HG03575 (cell line): ENCODE measurements at regions not wholly inside any gene's neighbourhood (a gene's known extent, or its start where the extent isn't known, plus 50 kb on each side); places are given as distances from the start of the nearest gene placed in this dataset.
"Not testable (repeated sequence)": the region's sequence is repeated elsewhere in the genome, so short reads cannot be mapped to it uniquely, and the experiment has no call there.

Experiments used
- ATAC-seq: cut with Tn5 transposase; IDR thresholded peaks from one replicate; pipeline ENCODE4 v1.9.1; 2021; ENCODE audit not compliant: unreplicated experiment, insufficient number of reproducible peaks, low FRiP score; ENCODE audit errors: extremely low read depth

DNA sequence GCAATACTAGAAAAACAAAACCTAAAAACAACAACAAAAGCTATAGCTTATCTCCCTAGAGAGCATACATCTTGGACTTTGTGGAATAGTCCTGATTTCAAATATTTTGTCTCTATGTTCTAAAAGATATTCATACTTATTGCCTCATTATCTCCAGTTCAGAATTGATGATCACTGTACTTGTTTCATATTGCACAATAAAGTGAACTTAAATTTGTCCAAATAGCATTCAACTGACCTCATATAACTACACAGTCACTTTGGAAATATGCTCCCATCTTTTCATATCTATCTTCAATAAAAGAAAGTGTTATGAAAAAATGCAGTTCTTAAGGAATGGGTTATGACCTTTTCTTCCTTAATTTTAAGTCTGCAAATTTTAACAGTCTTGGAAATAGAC is 228.6 kb upstream of the CMC1 start:
- ATAC-seq = no peak

DNA sequence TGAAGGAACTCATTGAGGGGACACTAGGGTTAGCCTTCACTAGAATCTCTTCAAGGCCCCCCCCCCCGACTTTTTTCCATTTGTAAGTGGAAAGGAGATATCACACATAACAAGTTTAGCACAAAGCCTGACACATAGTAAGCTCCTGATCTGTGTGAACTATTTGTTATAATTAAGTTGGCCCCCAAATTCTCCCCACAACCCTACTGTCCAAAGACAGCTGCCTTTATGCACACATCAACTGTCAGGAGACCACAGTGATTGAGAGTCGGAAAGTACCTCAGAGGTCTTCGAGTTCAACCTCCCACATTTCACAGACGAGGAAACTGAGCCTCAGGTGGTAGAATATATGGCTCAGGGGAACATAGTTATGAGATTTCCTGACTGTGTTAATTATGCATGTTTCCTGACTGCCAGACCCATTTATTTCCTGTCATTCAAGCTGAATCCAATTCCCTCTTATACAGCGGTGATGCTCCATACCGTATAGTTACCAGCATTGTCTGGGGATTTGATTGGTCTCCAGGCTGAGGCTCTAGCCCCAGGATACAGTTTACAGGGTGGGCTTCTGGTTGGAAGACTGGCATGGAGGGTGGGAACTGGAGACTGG is 227.4 kb upstream of the CMC1 start:
- ATAC-seq = no peak

GRCh38 chr3:28018925-28019718 is 222.3 kb upstream of the CMC1 start:
- no peak for ATAC-seq

GRCh38 chr3:28019740-28020139 is 221.7 kb upstream of the CMC1 start:
- ATAC-seq = no peak

- ATAC-seq = no peak
These were observed 218.5 kb upstream of the CMC1 start for GRCh38 chr3:28022916-28023315.

GRCh38 chr3:28028554-28028953 is 212.9 kb upstream of the CMC1 start:
- no peak for ATAC-seq

- ATAC-seq = no peak
These were observed 208.2 kb upstream of the CMC1 start for GRCh38 chr3:28033059-28033784.

GRCh38 chr3:28036599-28037575 is 204.5 kb upstream of the CMC1 start:
- no peak for ATAC-seq

- ATAC-seq = no peak
These were observed 202.2 kb upstream of the CMC1 start for GRCh38 chr3:28039234-28039633.

DNA sequence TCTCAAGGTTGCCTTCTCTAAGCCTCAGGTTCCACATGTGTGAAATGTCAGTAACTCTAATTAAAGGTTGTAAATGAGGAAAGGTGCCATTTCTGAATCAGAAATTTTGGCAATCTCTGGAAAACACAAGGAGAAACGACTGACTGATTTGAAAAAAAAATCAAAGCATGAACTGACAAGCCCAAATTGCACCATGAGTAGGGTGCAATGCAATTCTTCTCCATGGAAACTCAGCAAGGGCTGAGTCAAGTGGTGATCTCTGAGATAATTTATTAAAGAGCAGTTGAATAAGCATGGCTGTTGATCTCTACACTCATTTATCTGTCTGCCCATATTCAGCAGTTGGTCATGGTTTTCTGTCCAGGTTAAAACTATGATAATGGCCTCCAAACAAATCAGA is 201.6 kb upstream of the CMC1 start:
- ATAC-seq = no peak

DNA sequence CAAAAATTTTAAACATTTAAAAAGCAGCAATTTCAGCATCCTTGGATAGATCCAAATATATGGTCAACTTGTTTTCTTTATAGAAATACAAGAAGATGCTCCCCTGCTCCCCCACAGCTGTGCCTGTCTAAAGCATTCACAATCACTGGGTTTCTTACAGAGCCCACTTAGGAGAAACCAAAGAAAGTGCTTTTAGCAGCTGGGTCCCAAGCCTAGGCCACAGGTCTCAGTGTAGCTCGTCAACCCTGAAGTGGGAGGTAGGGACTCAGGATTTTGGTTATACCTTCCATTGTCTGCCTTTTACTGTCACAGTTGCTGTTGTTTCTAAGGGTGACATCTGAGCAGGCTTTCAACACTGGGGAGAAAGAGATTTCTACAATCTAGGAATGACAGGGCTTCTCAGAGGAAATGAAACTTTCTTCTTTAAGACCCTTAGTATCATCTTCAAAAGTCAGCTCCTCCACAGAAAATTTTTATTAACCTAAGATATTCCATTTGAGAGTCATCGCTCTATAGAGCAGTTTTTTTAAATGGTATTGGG is 199.3 kb upstream of the CMC1 start:
- ATAC-seq = no peak

DNA sequence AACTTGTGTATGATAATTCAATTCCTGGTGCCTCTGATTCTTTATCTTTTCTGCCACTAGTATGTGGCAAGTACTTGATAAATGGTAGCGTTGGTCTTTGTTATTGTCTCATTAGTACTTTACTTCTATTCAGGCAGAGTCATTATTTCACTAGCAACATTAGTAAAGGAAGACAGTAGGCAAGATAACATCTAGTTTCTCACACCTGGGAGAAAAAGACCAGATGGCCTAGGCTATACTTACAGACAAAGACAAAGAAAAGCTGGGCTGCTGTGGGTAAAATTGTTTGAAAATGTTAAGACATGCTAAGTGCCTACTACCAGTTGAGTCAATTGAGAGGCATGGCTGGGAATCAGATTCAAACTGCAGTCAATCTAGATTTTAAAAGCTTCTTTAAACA is 198.7 kb upstream of the CMC1 start:
- no peak for ATAC-seq

DNA sequence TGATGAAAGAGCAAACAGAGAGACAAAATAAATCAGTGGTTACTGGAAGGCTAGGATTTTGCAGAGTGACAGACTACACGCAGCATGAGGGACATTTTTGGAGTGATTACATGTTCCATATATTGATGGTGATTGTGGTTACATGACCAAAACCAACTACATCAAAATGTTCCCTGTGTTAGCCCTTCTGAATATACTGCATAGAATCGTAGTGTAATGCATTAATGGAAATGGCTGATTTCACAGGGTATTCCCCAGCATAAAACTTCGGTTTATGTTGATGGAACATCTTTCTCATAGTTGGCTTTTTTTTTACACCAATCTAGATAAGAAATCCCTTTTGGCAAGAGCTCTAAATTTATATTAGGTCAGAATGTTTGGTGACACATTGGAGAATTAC is 191.3 kb upstream of the CMC1 start:
- no peak for ATAC-seq

- no peak for ATAC-seq
These were observed 190.5 kb upstream of the CMC1 start for GRCh38 chr3:28050885-28051284.

GRCh38 chr3:28053759-28054158 is 187.7 kb upstream of the CMC1 start:
- no peak for ATAC-seq

GRCh38 chr3:28056806-28057205 is 184.6 kb upstream of the CMC1 start:
- no peak for ATAC-seq

DNA sequence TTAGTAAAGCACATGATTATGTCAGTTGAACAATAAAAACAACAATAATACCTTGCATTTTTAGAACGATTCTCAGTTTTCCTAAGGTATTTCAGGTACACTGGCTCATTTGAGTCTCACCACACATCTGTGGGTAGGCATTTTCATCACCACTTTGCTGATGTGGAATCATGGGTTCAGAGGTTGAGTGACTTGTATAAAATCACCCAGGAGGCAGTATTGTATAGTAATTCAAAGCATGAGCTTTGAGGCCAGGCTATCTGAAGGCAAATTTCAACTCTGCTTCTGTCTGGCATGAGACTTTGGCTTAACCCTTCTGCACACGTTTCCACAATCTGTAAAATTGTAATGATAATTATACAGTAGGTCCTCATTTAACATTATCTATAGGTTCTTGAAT is 183.9 kb upstream of the CMC1 start:
- no peak for ATAC-seq

DNA sequence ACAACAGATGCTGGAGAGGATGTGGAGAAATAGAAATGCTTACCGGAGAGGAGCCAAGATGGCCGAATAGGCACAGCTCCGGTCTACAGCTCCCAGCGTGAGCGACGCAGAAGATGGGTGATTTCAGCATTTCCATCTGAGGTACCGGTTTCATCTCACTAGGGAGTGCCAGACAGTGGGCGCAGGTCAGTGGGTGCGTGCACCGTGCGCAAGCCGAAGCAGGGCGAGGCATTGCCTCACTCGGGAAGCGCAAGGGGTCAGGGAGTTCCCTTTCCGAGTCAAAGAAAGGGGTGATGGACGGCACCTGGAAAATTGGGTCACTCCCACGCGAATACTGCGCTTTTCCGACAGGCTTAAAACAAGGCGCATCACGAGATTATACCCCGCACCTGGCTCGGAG is 182.2 kb upstream of the CMC1 start:
- ATAC-seq = not testable (repeated sequence)

DNA sequence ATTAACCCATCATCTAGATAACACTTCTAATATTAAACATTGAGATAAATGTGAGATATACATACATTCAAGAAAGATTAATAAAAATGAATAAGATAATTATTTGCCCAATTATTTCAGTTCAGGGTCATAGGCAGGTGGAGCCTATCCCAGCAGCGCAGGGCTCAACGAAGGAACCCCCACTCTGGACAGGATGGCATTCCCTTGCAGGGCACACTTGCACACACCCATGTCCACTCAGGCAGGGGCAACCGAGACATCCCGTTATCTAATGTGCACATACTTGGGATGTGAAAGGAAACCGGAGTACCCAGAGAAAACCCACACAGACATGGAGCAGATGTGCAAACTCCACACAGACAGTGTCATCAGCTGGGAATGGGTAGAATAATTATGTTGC is 175.4 kb upstream of the CMC1 start:
- ATAC-seq = no peak
